H1 (cell line): ENCODE measurements at regions not wholly inside any gene's neighbourhood (a gene's known extent, or its start where the extent isn't known, plus 50 kb on each side); places are given as distances from the start of the nearest gene placed in this dataset.

Experiments used
- CTCF ChIA-PET: fragments of 300-600 bp; sonication (Branson Sonifier 250); formaldehyde crosslinking; loops from one replicate; lab custom pipeline; 2021; ENCODE audit not compliant: partially characterized antibody; lab: Charles Lee
- POLR2A ChIA-PET: fragments of 300-600 bp; sonication (Branson Sonifier 250); formaldehyde crosslinking; loops from one replicate; lab custom pipeline; 2021; ENCODE audit warnings: inconsistent platforms; ENCODE audit not compliant: partially characterized antibody; lab: Charles Lee
- DNase-seq, 2 experiments: peaks; one replicate each; pipeline versions ENCODE4 v3.0.0 to v3.0.0-alpha.2; 2010 to 2022; ENCODE audit warnings: low spot score in 2 of 2, low read depth in 1 of 2, mixed read lengths in 1 of 2
- FAIRE-seq: peaks from 2 replicates; lab custom pipeline; 2011; peaks lifted over from hg19 to GRCh38; lab: Jason Lieb, UNC
- H2AFZ ChIP-seq: 2 replicates; pipeline ENCODE4 v1.8.1; 2012; ENCODE audit warnings: low read length, inconsistent platforms
- H2AK5ac ChIP-seq: 2 replicates; pipeline ENCODE4 v1.6.1; 2013; ENCODE audit warnings: low read depth, low read length
- H2BK120ac ChIP-seq: replicated peaks from 2 replicates; pipeline ENCODE3; 2013; ENCODE audit warnings: low read depth, low read length, inconsistent platforms
- H2BK12ac ChIP-seq: 2 replicates; pipeline ENCODE4 v1.6.1; 2013; ENCODE audit warnings: low read depth, low read length
- H2BK15ac ChIP-seq: 2 replicates; pipeline ENCODE4 v1.6.1; 2013; ENCODE audit warnings: low read length
- H2BK20ac ChIP-seq: 2 replicates; pipeline ENCODE4 v1.6.1; 2013; ENCODE audit warnings: low read length
- H2BK5ac ChIP-seq: 2 replicates; pipeline ENCODE4 v1.6.1; 2013; ENCODE audit warnings: low read depth, low read length
- H3K14ac ChIP-seq: 2 replicates; pipeline ENCODE4 v1.6.1; 2013; ENCODE audit warnings: inconsistent platforms; ENCODE audit not compliant: insufficient read length
- H3K18ac ChIP-seq: 2 replicates; pipeline ENCODE4 v1.6.1; 2013; ENCODE audit warnings: low read length; ENCODE audit errors: extremely low read depth
- H3K23ac ChIP-seq: 2 replicates; pipeline ENCODE4 v1.6.1; 2013; ENCODE audit warnings: inconsistent platforms; ENCODE audit not compliant: insufficient read length
- H3K23me2 ChIP-seq: 2 replicates; pipeline ENCODE4 v1.6.1; 2013; ENCODE audit warnings: low read depth, low read length
- H3K27ac ChIP-seq: 2 replicates; pipeline ENCODE4 v1.6.1; 2011; ENCODE audit warnings: low read depth, low read length, inconsistent platforms
- H3K27me3 ChIP-seq, 4 experiments: replicated peaks in 1 of 4; 1 replicate in 1 of 4; 2 replicates in 3 of 4; pipeline versions ENCODE4 v1.6.1 to v1.8.1; 2011 to 2013; ENCODE audit warnings: low read length in 3 of 4, mild to moderate bottlenecking in 3 of 4, inconsistent platforms in 2 of 4, mixed read lengths in 2 of 4, moderate library complexity in 1 of 4; ENCODE audit not compliant: control insufficient read depth in 3 of 4, insufficient read depth in 3 of 4; ENCODE audit errors: extremely low read depth in 1 of 4
- H3K36me3 ChIP-seq, 4 experiments: 2 replicates each; pipeline versions ENCODE4 v1.6.1 to v1.8.1; 2011 to 2013; ENCODE audit warnings: mild to moderate bottlenecking in 4 of 4, low read length in 3 of 4, moderate library complexity in 2 of 4, control low read depth in 1 of 4, inconsistent platforms in 1 of 4; ENCODE audit not compliant: insufficient read depth in 4 of 4, control insufficient read depth in 2 of 4
- H3K4ac ChIP-seq: replicated peaks from 2 replicates; pipeline ENCODE3; 2013; ENCODE audit warnings: low read length, low read depth, mixed read lengths, inconsistent platforms; ENCODE audit not compliant: insufficient read length
- H3K4me1 ChIP-seq, 4 experiments: replicated peaks in 1 of 4; 1 replicate in 1 of 4; 2 replicates in 3 of 4; pipeline versions ENCODE4 v1.6.1 to v1.8.1; 2011 to 2013; ENCODE audit warnings: low read length in 3 of 4, inconsistent platforms in 2 of 4, mixed read lengths in 1 of 4; ENCODE audit not compliant: insufficient read depth in 4 of 4, control insufficient read depth in 3 of 4
- H3K4me2 ChIP-seq, 2 experiments: 2 replicates each; pipeline versions ENCODE4 v1.6.1 to v1.8.1; 2011 to 2013; ENCODE audit warnings: low read depth in 2 of 2, low read length in 2 of 2, control low read depth in 1 of 2, inconsistent platforms in 1 of 2, mild to moderate bottlenecking in 1 of 2; ENCODE audit not compliant: insufficient read depth in 1 of 2
- H3K4me3 ChIP-seq, 4 experiments: fragments of 200-600, 300-600 bp in 1 of 4; sonication (generic), shearing (Covaris generic), sonication (Bioruptor Twin) in 1 of 4; 2 replicates each; pipeline versions ENCODE4 v1.5.1 to v1.8.1; 2011 to 2016; ENCODE audit warnings: low read length in 4 of 4, low read depth in 3 of 4, control low read depth in 2 of 4, inconsistent platforms in 2 of 4, mild to moderate bottlenecking in 2 of 4, mixed read lengths in 1 of 4, moderate library complexity in 1 of 4; ENCODE audit not compliant: insufficient read depth in 2 of 4; ENCODE audit errors: extremely low read depth in 1 of 4
- H3K56ac ChIP-seq: replicated peaks from 2 replicates; pipeline ENCODE3; 2013; ENCODE audit warnings: low read depth, mild to moderate bottlenecking, mixed read lengths, low read length, inconsistent platforms; ENCODE audit not compliant: insufficient read length
- H3K79me1 ChIP-seq: 2 replicates; pipeline ENCODE4 v1.6.1; 2013; ENCODE audit warnings: low read depth, low read length, control low read depth
- H3K79me2 ChIP-seq, 2 experiments: 2 replicates each; pipeline versions ENCODE4 v1.6.1 to v1.8.1; 2012 to 2013; ENCODE audit warnings: low read length in 2 of 2, mild to moderate bottlenecking in 2 of 2, inconsistent platforms in 1 of 2; ENCODE audit not compliant: insufficient read depth in 2 of 2, control insufficient read depth in 1 of 2
- H3K9ac ChIP-seq, 4 experiments: replicated peaks in 1 of 4; 1 replicate in 1 of 4; 2 replicates in 3 of 4; pipeline versions ENCODE4 v1.6.1 to v1.8.1; 2011 to 2013; ENCODE audit warnings: low read depth in 3 of 4, low read length in 3 of 4, control low read depth in 2 of 4, mild to moderate bottlenecking in 2 of 4, moderate library complexity in 2 of 4, inconsistent platforms in 1 of 4; ENCODE audit errors: extremely low read depth in 1 of 4
- H3K9me3 ChIP-seq, 2 experiments: 2 replicates each; pipeline versions ENCODE4 v1.6.1 to v1.8.1; 2012 to 2013; ENCODE audit warnings: mild to moderate bottlenecking in 2 of 2, moderate library complexity in 2 of 2, control low read depth in 1 of 2, inconsistent platforms in 1 of 2, low read depth in 1 of 2, low read length in 1 of 2, mixed read lengths in 1 of 2; ENCODE audit not compliant: insufficient read depth in 2 of 2
- H4K20me1 ChIP-seq, 2 experiments: replicated peaks in 1 of 2; 2 replicates each; pipeline versions ENCODE3 to v1.8.1; 2011 to 2013; ENCODE audit warnings: inconsistent platforms in 2 of 2, low read length in 2 of 2, mild to moderate bottlenecking in 1 of 2; ENCODE audit not compliant: insufficient read depth in 2 of 2, control insufficient read depth in 1 of 2
- H4K5ac ChIP-seq: 2 replicates; pipeline ENCODE4 v1.6.1; 2013; ENCODE audit warnings: low read length, low read depth, mixed read lengths, inconsistent platforms; ENCODE audit not compliant: insufficient read length
- H4K8ac ChIP-seq: 2 replicates; pipeline ENCODE4 v1.8.0; 2013; ENCODE audit warnings: mild to moderate bottlenecking, moderate library complexity, low read length, inconsistent platforms; ENCODE audit not compliant: insufficient read depth; ENCODE audit errors: extremely low read depth
- H4K91ac ChIP-seq: replicated peaks from 2 replicates; pipeline ENCODE3; 2013; ENCODE audit warnings: low read length, mixed read lengths, inconsistent platforms; ENCODE audit not compliant: insufficient read length
- BACH1 ChIP-seq: IDR thresholded peaks from 2 replicates; pipeline ENCODE4 v1.6.1; 2012; ENCODE audit warnings: low read length, improper control_type of control experiment
- CHD2 ChIP-seq: IDR thresholded peaks from 2 replicates; pipeline ENCODE4 v1.6.1; 2012; ENCODE audit warnings: low read length, improper control_type of control experiment
- EZH2 ChIP-seq: fragments of 200-600 bp; sonication (generic); IDR thresholded peaks from 2 replicates; pipeline ENCODE4 v1.7.1; 2012; ENCODE audit warnings: low read depth, mild to moderate bottlenecking, moderate library complexity, low read length, inconsistent platforms; ENCODE audit not compliant: severe bottlenecking
- FOSL1 ChIP-seq: IDR thresholded peaks from 2 replicates; pipeline ENCODE4 v1.6.1; 2011; ENCODE audit warnings: mild to moderate bottlenecking, low read depth, low read length, moderate library complexity; ENCODE audit not compliant: insufficient read depth
- JUND ChIP-seq: IDR thresholded peaks from 2 replicates; pipeline ENCODE4 v1.6.1; 2011; ENCODE audit warnings: mild to moderate bottlenecking, improper control_type of control experiment, low read length
- RBBP5 ChIP-seq: IDR thresholded peaks from 2 replicates; pipeline ENCODE4 v1.7.1; 2012; ENCODE audit warnings: low read depth, mild to moderate bottlenecking, inconsistent platforms, low read length, moderate library complexity, borderline replicate concordance
- SAP30 ChIP-seq: fragments of 300-600 bp; sonication (generic); IDR thresholded peaks from 2 replicates; pipeline ENCODE4 v1.7.1; 2012; ENCODE audit warnings: low read length, moderate library complexity, mild to moderate bottlenecking, inconsistent platforms; ENCODE audit not compliant: insufficient read depth, insufficient replicate concordance
- SIN3A ChIP-seq, 2 experiments: IDR thresholded peaks in 1 of 2; conservative IDR thresholded peaks in 1 of 2; 2 replicates each; pipeline ENCODE4 v1.6.1; 2011 to 2012; ENCODE audit warnings: low read length in 2 of 2, improper control_type of control experiment in 1 of 2, low read depth in 1 of 2, mild to moderate bottlenecking in 1 of 2
- SIX5 ChIP-seq: IDR thresholded peaks from 2 replicates; pipeline ENCODE4 v1.6.1; 2011; ENCODE audit warnings: mild to moderate bottlenecking, low read depth, low read length
- SP1 ChIP-seq: IDR thresholded peaks from 2 replicates; pipeline ENCODE4 v1.6.1; 2011; ENCODE audit warnings: low read depth, low read length
- SP4 ChIP-seq: IDR thresholded peaks from 2 replicates; pipeline ENCODE4 v1.6.1; 2012; ENCODE audit warnings: low read length, inconsistent platforms
- TAF1 ChIP-seq: IDR thresholded peaks from 2 replicates; pipeline ENCODE4 v1.6.1; 2011; ENCODE audit warnings: mild to moderate bottlenecking, low read depth, low read length
- TAF7 ChIP-seq: optimal IDR thresholded peaks from 2 replicates; pipeline ENCODE3; 2011; ENCODE audit warnings: low read depth, mild to moderate bottlenecking, inconsistent platforms, low read length, moderate library complexity, borderline replicate concordance
- TCF12 ChIP-seq: IDR thresholded peaks from 2 replicates; pipeline ENCODE4 v1.6.1; 2011; ENCODE audit warnings: low read depth, mild to moderate bottlenecking, low read length
- ZNF274 ChIP-seq: IDR thresholded peaks from 2 replicates; pipeline ENCODE4 v1.7.0; 2012; ENCODE audit warnings: low read length, borderline replicate concordance; ENCODE audit errors: extremely low read depth
- WGBS, 2 experiments: shearing (Covaris generic) in 1 of 2; methylation state at CpG; one replicate each; pipeline versions ENCODE4 v1.1.6 to v1.1.7; 2013 to 2015; ENCODE audit warnings: low lambda C conversion rate in 2 of 2, mixed read lengths in 2 of 2, inconsistent platforms in 1 of 2, low coverage in 1 of 2, missing lambda C conversion rate in 1 of 2; ENCODE audit not compliant: insufficient replicate concordance in 2 of 2, insufficient coverage in 1 of 2, insufficient read length in 1 of 2; ENCODE audit errors: extremely low coverage in 1 of 2, missing lambda C conversion rate in 1 of 2; 5-methylcytosine and 5-hydroxymethylcytosine counted together
- TF ChIP-seq, protein P1 (sequence below): IDR thresholded peaks from 2 replicates; pipeline ENCODE4 v1.6.1; 2011; ENCODE audit warnings: low read depth, mild to moderate bottlenecking, low read length; ENCODE audit not compliant: insufficient read depth

DNA sequence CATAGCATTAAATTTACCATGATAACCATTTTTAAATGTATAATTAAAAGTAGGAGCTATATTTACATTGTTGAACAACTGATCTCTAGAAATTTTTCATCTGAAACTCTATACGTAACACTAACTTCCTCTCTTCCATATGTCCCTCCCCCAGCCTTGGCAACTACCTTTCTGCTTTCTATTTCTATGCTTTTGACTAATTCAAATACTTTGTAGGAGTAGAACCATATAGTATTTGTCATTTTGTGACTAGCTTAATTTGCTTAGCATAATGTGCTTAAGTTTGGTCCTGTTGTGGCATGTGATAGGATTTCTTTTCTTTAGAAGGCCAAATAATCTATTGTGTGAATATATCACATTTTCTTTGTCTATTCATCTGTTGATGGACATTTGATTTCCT lies 225.3 kb upstream of the POT1 start:
- Histone ChIP-seq H3K9me3 (no peaks in the 10 kb centered on the region), H3K4me2 (no peak overlapping the region), H3K14ac (no peak overlapping the region), H2BK15ac (no peak overlapping the region), H3K36me3 (no peaks in the 10 kb centered on the region), H4K8ac (no peak overlapping the region), H3K79me1 (no peaks in the 10 kb centered on the region), H4K5ac (no peak overlapping the region), H2AFZ (no peak overlapping the region), H3K23me2 (no peaks in the 10 kb centered on the region), H3K18ac (no peak overlapping the region), H2BK12ac (no peak overlapping the region), H3K56ac (no peak overlapping the region), H3K23ac (no peak overlapping the region), H2BK20ac (no peak overlapping the region), H3K9ac (no peak overlapping the region), H3K27me3 (no peaks in the 10 kb centered on the region), H2BK120ac (no peak overlapping the region), H3K27ac (no peak overlapping the region), H3K4me3 (no peak overlapping the region), H3K4me1 (no peaks in the 10 kb centered on the region), H4K91ac (no peak overlapping the region), H2AK5ac (no peak overlapping the region), H4K20me1 (no peaks in the 10 kb centered on the region), H3K4ac (no peak overlapping the region), H3K79me2 (no peaks in the 10 kb centered on the region), H2BK5ac (no peak overlapping the region)
- 88% methylated on average over 1 of the region's 1 CpG; no CpG with 5 or more reads in 1 of the 2 experiments for WGBS, 2 experiments
- ChIA-PET POLR2A (no interaction called here), CTCF (no interaction called here)
- no peak for DNase-seq
- no peak for FAIRE-seq
- no peak for TF ChIP-seq TCF12
- no peak for TF ChIP-seq TAF1
- no peak for TF ChIP-seq TAF7
- no peak for TF ChIP-seq SAP30
- TF ChIP-seq, protein P1, sequence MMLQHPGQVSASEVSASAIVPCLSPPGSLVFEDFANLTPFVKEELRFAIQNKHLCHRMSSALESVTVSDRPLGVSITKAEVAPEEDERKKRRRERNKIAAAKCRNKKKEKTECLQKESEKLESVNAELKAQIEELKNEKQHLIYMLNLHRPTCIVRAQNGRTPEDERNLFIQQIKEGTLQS = no peak
- TF ChIP-seq ZNF274 = no peak
- TF ChIP-seq JUND = no peak
- no peak for TF ChIP-seq CHD2
- TF ChIP-seq SP1 = no peak
- TF ChIP-seq FOSL1 = no peak
- no peak for TF ChIP-seq BACH1
- TF ChIP-seq EZH2 = no peak
- no peak for TF ChIP-seq SIN3A (conservative IDR thresholded peaks at IDR 0.05 in 1 of 2, IDR thresholded peaks at IDR 0.05 in 1 of 2; ENCODE audit: low read depth in 1 of 2, low read length in 2 of 2)
- TF ChIP-seq SIX5 = no peak
- TF ChIP-seq SP4 = no peak
- no peak for TF ChIP-seq RBBP5
